Stimulated activated CD8-positive, alpha-beta memory T cell treated with anti-CD3 and anti-CD28 coated beads, Interleukin-4, amount 100 ng/mL, for 48 hours (primary cell): ENCODE measurements at regions not wholly inside any gene's neighbourhood (a gene's known extent, or its start where the extent isn't known, plus 50 kb on each side); places are given as distances from the start of the nearest gene placed in this dataset.

Experiments
- DNase-seq: peaks from one replicate; pipeline ENCODE4 v3.0.0-alpha.2; 2020

DNA sequence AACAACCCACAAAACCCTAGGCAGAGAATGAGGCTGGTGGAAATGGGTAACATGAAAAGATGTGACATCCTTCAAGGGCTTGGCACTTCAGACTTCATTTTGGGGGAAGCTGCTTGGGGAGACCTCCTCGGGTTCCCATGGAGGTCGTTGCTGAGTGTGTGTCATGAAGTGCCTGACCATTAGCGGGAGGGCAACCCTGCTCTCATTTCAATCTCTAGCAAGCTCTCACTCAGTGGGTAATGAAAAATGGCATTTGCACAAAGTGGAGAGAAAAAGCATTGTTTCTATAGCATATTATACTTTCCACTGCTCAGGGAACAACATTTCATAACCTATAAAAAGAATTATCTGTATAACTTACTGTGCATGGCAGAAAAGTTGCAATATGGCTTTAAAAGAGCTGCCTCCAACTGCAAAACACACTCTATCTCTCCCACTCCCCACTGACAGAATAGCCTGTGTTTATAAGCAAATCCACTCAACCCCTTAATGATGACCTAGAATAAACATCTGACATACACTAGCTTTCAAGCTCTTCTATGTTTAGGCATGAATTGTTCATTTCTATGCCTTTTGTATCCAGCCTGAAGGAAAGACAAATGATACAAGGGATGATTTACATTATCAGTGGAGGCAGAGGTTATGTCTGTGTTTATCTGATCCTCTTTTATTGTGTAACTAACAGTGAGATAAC is 357.2 kb downstream of the ZSWIM6 start:
- DNase-seq: no peak

DNA sequence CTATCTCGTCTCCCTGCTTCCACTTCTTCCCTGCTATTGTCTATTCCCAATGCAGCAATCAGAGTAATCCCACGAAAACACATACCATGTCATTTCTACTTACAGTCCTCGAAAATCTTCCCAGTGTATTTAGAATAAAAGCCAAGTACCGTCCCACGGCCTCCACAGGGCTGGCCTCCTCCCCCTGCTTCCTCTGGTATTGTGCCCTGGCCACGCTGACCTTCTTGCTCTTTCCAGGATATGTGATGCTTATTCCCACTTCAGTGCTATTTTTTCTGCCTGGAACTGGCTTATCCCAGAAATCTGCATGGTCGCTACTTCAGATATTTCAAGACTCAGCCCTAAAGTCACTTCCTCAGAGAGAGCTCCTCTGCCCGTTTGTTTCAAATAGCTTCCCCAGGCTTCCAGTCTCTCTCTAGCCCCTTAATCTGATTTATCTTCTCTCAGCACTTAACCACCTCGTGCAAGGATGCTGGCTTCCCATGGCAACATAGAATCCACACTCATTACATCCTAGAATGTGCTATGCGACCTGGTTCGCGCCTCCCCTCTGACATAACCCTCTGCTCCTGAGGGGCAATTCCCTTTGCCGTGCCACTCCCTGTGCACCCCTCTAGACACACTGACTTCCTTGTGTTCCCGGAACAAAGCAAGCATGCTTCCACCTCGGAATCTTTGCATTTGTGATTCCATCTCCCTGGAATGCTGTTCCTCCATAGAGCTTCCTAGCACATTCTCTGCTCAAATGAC is 365.9 kb downstream of the ZSWIM6 start:
- no peak for DNase-seq

DNA sequence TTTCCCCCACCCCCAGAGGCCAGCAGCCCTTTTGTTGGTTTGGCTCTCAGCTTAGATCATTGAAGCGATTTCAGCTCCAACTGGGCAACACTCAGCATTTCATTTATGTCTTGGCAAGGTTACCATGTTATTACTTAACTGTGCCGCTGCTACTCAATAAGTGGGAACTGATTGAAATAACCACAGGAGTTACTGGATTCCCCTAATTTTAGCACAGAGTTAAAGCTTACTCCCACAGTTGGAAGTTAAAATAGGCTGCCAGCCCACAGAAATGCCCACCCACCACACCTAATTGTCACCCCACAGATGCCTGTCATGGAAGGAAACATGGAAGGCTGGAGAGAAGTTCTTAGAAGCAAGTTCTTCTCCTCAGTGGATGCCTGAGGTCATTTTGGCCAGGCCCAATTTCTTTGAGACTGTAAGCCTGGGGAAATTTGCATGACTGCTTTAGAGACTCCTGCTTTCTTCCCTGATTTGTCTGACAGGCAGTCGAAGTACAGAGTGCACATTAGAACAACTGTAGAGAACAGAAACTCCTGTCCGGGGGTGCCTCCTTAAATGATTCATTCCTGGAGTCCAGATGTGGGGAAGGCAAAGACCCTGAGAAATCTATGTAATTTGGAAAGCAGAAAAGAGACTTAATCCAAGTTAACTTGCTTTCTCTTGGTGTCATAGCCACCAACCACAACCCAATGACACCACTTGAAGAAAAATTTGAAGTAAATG is 370.0 kb downstream of the ZSWIM6 start:
- no peak for DNase-seq

DNA sequence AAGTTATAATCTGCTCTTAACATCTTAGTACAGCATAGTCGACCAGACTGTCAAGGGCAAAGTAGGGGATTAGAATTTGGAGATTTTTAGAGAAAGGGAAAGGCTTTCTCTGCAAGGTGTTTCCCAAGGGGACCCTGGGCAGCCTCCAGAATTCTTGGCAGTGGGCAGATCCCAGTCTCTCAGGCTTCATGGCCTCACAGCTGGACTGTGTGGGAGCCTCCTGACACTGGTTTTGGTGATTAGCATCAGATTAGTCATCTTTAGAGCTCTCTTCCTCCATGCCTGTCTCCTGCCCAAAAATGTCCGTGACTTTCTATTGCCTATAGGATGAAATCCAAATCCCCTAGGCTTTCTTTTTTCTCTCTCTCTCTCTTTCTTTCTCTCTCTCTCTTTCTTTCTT is 370.7 kb downstream of the ZSWIM6 start:
- DNase-seq: no peak

DNA sequence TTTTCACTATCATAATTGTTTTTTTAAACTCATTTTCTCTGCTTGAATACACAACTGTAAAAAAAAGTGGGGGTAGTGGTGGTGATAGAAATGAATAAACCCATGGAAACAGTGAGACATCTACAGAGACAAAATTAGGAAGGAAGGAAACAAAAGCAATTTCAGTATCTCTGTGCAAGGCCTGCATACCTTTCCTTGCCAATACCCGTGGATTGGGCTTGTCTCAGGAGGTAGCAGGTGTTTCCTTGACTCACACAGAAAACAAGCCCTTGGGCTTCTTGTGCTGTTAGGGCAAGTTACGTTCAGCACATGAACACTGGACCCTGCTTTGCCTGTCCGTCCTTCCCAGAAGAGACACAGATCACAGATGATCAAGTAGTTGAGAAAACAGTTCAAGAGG is 372.2 kb downstream of the ZSWIM6 start:
- DNase-seq: no peak

DNA sequence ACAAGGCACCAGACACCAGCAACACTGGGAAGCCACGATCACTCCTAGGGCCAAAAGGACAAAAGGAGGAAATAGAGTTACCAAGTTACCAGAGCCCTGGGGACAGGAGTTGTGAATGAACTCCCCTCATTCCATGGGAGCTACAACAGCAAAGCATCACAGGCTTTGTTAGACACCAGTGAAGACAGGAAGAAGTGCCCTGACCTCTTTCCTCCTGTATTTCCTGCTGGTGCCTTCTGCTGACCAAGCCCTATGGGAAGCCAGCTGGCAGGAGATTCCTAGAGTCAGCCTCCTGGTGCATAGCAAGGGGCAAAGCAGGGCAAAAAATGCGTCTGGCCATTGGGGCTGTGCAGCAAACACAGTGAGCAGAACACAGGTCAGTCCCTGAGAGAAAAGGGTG is 374.7 kb downstream of the ZSWIM6 start:
- DNase-seq: no peak

DNA sequence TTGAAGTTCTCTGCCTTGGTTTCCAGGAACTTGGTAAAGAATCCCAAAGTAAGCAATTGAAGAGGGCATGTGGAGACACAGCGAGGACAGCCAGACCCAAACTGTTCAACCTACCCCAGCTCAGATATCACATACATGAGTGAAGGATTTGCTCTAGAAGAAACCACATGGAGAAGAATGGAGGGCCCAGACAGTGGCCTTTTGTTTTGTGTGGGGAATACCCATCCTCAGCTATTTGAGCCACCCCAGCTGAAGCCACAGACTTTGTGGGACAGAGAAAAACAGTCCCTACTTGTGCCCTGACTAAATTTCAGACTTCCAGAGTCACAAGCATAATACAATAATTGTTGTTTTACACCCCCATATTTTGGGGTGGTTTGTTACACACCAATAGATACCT is 387.1 kb downstream of the ZSWIM6 start:
- no peak for DNase-seq

DNA sequence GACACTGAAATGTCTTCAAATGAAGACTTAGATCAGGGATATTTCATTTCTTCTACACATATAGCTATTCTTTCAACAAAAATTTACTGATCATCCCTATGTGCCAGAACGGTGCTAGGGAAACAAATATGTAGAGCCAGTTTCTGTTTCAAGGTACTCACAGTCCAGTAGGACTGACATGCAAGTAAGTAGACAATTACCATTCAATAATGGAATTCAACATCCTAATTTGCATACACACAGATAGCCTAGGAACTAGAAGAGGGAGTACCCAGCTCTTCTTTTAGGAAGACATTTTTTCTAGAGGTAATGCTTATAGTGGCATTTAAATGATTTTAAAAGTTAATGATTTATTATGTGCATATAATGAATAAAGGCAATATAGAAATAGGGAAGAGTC is 388.8 kb downstream of the ZSWIM6 start:
- DNase-seq: no peak

DNA sequence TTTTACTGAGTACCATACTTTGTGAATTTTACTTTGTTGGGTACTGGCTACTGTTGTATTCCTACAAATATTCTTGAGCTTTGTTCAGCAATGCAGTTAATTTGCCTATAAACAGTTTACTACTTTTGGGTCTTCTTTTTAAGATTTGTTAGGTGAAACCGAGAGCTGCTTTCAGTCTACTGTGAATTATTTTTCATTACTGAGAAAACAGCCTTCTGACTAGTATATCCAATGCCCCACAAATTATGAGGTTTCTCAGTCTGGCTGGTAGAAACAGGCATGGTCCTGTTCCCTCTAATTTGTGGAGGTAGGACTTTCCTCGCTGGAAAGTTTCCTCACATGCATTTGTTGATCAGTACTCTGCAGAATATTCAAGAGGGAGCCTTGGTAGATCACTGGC is 392.0 kb downstream of the ZSWIM6 start:
- no peak for DNase-seq

DNA sequence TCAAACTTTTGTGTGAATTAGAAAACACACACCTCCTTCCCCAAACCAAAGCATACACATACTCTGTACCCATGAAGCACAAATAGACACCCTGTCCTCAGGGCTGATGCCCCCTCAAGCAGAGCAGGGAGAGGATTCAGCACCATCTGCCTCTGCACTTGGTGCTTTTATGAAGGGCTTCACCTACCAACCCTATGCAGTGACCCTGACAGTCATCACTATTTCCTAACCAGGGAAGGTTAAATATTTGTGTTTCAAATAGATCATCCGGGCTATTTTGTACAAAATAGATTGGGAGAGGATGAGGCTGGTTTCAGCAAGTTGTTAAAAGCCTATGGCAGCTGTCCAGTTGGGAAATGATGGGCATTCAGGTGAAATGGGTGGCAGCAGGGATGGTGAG is 396.2 kb downstream of the ZSWIM6 start:
- DNase-seq: no peak

DNA sequence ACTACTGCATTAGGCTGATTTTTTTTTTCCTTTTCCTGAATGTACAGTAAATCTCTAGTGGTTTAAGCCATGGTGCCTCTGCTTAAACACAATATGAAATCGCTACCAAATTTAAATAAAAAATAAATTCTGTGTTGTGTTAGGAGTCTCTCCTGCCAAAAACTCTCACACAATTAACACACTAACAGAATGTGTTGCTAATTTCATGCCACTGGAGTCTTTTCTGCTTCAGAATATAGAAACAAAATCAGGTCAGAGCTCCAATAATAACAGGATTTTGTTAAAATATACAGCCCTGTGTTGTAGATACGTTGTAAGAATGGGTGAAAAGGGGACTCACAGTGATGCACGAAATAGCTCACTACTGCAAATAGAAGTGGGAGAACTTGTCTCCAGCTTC is 398.8 kb downstream of the ZSWIM6 start:
- DNase-seq: no peak

DNA sequence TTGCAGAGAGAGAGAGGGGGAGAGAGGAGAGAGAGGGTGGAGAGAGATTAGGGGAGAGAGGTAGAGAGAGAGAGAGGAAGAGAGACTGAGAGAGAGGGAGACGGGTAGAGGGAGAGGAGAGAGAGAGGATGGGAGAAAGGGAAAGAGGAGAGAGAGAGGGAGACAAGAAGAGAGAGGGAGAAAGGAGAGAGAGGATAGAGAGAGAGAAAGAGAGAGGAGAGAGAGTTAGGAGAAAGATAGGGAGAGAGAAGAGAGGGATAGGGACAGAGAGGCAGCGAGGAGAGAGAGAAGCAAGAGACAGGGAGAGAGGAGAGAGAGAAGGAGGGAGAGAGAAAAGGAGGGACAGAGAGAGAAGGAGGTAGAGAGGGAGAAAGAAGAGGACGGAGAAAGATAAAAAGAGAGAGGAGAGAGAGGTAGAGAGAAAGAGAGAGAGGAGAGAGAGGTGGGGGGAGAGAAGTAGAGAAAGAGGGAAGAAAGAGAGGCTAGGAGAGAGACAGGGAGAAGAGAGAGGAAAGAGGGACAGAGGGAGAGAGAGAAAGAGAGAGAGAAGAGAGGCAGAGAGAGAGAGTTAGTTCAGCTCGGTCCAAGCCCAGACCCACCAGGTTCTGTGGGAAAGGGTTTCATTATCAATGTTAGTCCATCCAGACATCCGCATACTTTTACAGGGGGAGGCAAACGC is 399.3 kb downstream of the ZSWIM6 start:
- DNase-seq: no peak

DNA sequence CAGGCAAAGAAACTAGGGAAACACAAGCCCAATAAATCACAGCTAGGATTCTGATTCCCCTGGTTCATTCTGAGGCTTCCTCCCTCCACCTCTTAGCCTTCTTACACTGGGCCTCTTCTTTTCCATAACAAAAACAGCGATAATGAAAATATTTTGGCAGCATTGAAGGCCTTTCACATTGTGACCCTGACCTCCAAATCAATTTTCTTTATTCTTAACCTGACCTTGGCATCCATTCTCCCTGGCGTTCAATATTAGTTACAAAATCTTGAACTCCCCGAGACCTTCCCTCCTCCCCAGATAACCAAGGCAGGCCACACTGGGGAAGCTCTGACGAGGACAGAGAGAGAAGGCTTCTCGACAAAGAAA is 399.9 kb downstream of the ZSWIM6 start:
- no peak for DNase-seq

DNA sequence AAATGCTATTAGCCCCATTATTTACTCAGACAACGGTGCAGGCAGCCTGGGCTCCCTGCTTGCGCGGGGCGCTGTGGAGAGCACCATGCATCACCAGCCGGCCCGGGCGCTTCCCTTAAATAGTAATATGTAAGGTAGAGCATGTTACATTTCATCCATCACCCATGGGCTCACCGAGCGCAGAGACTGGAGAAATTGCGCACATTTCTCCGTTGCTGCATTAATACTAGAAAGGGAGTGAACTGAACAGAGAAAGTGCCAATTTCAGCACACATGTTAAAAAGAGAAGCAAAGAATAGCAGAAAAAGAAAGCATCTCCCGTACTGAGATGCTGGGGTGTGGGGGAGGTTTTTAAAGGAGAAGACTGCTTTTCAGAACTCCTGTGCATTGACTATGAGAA is 400.3 kb downstream of the ZSWIM6 start:
- DNase-seq: no peak

DNA sequence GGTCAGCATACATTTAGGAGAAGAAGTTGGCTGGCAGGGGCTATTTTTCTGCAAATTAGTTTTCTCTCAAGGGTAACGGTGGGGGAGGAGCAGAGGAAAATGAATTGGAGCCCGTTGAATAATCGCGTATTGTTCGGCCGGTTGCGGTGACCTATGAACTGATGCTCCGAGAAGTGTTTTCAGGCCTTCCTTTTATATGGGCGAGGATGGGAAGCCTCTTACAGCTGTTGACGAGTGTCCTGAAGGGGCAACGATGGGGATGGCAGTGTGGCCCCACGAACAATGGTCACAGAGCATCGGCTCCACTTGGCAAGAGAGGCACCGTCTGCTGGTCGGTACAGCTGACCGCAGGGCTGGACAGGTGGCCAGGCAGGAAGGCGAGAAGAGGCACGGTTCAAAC is 400.7 kb downstream of the ZSWIM6 start:
- DNase-seq: no peak

DNA sequence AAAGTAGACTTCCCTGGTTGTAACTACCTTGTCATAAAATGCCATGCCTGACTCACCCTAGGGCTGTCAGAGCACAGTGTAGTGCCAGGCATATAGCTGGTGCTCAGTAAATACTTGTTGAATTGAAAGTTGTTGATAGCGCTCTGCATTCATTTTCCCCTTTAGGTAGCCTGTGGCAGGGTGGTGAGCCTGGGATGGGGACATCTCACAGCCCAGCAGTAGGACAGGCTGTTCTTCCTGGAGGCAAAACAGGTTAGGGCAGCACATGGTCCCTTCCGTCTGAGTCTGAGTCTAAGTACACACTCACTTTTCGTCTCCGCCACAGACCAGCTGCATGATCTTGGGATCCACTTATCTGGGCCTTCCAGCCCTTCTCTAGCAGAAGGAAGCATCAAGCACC is 401.9 kb downstream of the ZSWIM6 start:
- no peak for DNase-seq

DNA sequence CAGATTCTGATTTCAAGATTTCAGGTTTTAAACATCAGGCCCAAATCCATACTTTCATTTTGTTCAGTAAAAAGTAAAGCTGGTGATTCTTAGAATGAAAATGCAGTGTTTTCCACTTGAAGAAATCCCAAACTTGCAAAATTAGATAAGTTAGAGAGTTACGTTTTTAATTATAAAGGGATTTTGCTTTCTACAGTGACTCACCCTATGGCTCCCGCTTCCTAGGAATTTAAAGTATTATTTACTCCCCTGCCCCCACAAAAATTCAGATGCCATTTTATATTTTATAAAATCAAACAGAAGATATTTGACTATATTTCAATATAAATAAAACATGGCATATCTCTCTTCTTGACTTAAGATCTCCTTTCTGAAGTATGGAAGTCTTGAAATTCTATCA is 402.9 kb downstream of the ZSWIM6 start:
- DNase-seq: no peak

DNA sequence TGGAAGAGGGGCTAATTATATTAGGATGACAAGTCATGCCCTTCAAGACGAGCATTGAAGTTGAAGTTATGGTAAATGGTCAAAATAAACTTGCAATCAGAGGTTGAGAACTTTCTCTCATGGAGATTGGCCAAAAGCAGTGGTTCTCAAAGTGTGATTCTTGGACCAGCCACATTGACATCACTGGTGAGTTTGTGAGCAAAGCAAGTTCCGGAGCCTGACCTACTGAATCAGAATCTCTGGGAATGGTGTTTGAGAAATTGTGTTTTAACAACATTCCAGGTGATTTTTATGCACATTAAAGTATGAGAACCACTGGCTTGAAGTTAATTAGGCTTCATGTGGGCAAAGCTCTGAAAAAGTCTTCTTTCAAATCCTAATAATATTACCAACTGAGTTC is 403.5 kb downstream of the ZSWIM6 start:
- DNase-seq: no peak

DNA sequence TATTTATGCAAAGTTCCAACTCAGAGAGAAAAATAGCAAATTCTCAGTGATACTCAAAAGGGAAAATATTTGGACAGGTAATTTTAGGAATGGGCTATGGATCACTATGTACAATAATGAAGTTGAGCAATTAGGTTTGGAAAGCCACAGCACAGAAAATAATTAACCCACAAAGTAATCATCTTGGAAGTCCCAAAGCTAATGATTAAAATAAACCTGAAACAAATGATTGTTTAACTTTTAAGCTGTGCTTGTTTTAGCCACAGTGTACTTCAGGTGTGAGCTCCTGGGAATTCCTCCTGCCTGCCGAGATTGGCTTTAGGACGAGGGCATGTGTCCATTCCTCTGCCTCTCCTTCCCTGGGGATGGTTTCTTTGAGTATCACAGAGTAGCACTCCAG is 403.9 kb downstream of the ZSWIM6 start:
- DNase-seq: no peak

DNA sequence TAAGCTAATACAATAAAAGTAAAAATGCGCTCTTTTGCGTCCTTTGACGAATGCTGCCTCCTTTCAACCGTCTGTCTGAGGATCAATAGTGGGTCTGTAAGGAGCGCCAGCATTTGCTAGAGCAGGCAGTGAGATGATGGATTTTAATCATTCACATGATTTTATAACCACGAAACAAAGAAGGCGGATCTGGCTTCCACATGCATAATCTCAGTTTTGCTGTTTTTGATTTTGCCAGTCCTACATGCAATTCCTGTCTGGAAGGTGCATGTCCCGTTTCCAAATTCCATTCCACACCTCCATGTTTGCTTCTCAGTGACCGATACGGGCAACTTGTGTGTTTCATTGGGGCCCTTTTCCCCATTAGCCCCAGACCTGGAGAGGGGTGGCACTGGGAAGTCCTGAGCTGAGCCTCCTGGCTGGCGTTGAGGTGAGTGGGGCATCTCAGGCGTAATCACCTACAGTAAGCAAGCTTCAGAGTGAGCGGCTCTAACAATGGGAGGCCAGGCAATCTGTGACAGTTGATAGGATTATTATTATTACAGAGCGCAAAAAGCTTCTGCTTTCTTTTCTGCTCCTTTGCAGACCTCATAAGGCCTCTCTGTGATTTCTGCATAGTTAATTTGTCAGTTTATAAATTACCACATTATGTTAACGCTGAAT is 405.4 kb downstream of the ZSWIM6 start:
- DNase-seq: no peak

DNA sequence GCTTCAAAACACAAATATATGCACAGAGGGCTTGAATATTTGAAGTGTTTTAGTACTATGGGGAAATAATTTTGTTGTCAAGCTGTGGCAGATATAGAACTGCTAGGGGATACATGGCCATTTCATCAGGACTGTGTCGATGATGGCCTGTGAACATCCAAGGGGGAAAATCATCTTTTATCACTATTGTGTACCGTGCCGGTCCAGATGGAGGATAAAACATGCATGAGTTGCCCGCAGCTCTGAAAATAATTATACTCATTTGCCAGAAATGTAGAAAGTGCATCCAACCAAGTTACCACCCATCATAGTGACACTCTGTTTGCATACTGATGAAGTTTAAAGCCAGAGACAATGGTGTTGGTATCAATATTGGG is 405.9 kb downstream of the ZSWIM6 start:
- no peak for DNase-seq

DNA sequence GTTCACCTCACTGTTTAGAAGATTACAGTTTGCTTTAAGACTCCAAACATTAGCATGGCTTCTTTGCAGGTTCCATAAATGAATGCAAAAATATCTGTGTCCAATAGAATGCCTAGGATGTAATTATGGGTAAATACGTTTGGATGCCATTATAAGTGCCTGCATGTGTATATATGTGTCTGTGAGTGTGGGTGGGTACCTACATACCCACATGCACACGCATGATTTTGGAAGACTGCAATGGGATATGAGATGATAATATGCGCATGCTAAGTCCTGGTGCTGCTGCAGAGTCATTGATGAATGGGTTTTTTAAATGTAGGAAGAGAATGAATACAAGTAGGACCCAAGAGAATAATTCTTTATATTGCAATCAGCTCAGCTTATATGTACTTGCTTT is 406.4 kb downstream of the ZSWIM6 start:
- DNase-seq: no peak
